GM10266 (cell line): ENCODE measurements at regions not wholly inside any gene's neighbourhood (a gene's known extent, or its start where the extent isn't known, plus 50 kb on each side); places are given as distances from the start of the nearest gene placed in this dataset.
"Not testable (repeated sequence)": the region's sequence is repeated elsewhere in the genome, so short reads cannot be mapped to it uniquely, and the experiment has no call there.

Experiments
- DNase-seq: peaks from one replicate; pipeline ENCODE4 v3.0.0; 2012; ENCODE audit errors: extremely low spot score
- CTCF ChIP-seq: IDR thresholded peaks from 2 replicates; pipeline ENCODE4 v1.5.1; 2012; ENCODE audit warnings: mild to moderate bottlenecking, low read depth; ENCODE audit not compliant: control insufficient read depth, insufficient read depth; ENCODE audit errors: missing control alignments

GRCh38 chr18:6521803-6522418 is 107.2 kb upstream of the L3MBTL4 start:
- TF ChIP-seq CTCF: peak; percentile 88
- peak; percentile 36 for DNase-seq

- TF ChIP-seq CTCF: no peak
- no peak for DNase-seq
These were observed 110.9 kb upstream of the L3MBTL4 start for GRCh38 chr18:6525604-6526003.

GRCh38 chr18:6537475-6537874 is 122.8 kb upstream of the L3MBTL4 start:
- DNase-seq: no peak
- no peak for TF ChIP-seq CTCF

- DNase-seq: not testable (repeated sequence)
These were observed 126.5 kb upstream of the L3MBTL4 start for GRCh38 chr18:6541131-6541679.

- DNase-seq: no peak
- no peak for TF ChIP-seq CTCF
These were observed 127.6 kb upstream of the L3MBTL4 start for GRCh38 chr18:6542296-6542695.

DNA sequence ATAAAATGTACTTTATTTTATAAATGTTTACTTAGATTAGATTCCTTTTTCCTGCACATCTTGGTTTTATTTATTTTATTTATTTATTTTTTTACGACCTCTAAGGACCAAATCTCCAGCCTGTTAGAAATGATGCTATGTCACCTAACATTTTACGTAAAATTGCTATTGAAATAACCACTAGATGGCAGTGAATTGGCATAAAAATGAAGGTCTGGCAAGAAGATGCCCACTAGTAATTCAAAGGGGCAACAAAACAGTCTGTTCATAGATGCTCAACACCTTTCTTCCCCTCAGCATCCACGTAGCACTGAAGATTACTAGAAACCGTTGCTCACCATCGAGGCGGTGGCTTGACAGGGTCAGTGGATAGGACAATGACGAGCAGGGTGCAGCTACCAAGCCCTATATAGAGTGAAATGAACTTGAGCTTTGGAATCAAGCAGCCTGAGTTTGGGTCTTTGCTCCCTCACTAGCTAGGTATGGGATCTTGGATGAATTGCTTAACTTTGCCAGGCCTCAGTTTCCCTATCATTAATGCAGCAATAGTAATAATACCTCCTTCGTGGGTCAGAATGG is 128.7 kb upstream of the L3MBTL4 start:
- DNase-seq: peak; percentile 12
- TF ChIP-seq CTCF: peak; percentile 35

- no peak for DNase-seq
- no peak for TF ChIP-seq CTCF
These were observed 131.5 kb upstream of the L3MBTL4 start for GRCh38 chr18:6546229-6546628.
